GM03348 (cell line): ENCODE measurements at regions not wholly inside any gene's neighbourhood (a gene's known extent, or its start where the extent isn't known, plus 50 kb on each side); places are given as distances from the start of the nearest gene placed in this dataset.
"Not testable (repeated sequence)": the region's sequence is repeated elsewhere in the genome, so short reads cannot be mapped to it uniquely, and the experiment has no call there.

Experiments
- DNase-seq: peaks from one replicate; pipeline ENCODE4 v3.0.0; 2012; ENCODE audit warnings: low spot score

DNA sequence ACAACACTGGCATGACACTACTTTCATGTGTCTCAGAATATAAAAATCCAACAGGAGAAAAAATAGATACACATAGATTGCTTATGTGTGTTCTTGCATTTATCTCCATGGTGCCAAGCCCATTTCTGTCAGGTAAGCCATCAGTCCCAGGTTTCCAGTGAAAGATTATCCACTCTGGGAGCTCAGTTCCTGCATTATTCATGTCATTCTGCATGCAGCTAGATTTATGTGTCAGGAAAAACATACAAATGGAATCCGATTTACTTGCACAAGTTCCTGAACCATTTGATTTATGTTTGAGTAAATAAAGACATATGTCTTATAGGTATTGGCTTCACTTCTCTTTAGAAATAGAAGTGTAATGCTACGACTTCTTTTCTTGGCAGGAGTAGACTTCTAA, 569.7 kb downstream of the KCNJ2 start:
- DNase-seq: no peak

- DNase-seq: not testable (repeated sequence)
These were observed 577.2 kb downstream of the KCNJ2 start for GRCh38 chr17:70746574-70746973.

GRCh38 chr17:70750983-70751382, 581.7 kb downstream of the KCNJ2 start:
- DNase-seq: no peak

DNA sequence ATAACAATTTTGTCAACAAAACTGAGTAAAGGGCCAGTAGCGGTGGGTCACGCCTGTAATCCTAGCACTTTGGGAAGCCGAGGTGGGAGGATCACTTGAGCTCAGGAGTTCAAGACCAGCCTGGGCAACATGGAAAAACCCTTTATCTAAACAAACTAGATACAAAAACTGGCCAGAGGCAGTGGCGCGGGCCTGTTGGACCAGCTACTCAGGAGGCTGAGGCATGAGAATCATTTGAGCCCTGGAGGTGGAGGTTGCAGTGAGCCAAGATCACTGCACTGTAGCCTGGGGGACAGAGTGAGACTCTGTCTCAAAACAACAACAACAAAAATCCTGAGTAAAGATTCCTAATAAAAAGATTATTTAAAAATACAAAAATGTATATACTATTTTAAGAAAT, 583.1 kb downstream of the KCNJ2 start:
- not testable (repeated sequence) for DNase-seq

- no peak for DNase-seq
These were observed 583.7 kb downstream of the KCNJ2 start for GRCh38 chr17:70752966-70753467.

GRCh38 chr17:70763018-70763417, 593.7 kb downstream of the KCNJ2 start:
- DNase-seq: no peak

GRCh38 chr17:70767102-70767701, 597.9 kb downstream of the KCNJ2 start:
- DNase-seq: peak; percentile 47

- DNase-seq: no peak
These were observed 600.6 kb downstream of the KCNJ2 start for GRCh38 chr17:70769956-70770355.

GRCh38 chr17:70771804-70772386, 602.6 kb downstream of the KCNJ2 start:
- no peak for DNase-seq

DNA sequence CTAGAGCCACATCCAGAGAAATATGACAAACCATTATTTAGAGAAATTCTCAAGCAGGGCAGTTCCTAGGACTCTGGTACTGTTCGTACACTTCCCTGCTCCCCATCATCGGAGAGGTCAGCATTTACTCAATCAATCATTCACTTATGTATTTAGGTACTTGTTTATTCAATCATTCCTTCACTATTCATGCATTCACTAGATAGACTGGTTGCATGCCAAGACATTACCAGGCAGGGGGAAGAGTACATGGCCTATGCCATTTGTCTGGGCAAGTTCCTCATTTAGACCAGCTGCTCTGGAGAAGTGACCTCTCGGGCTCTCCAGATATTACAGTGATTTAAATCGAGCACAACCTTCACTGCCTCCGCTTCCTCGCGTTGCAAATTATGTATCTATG, 603.4 kb downstream of the KCNJ2 start:
- no peak for DNase-seq

DNA sequence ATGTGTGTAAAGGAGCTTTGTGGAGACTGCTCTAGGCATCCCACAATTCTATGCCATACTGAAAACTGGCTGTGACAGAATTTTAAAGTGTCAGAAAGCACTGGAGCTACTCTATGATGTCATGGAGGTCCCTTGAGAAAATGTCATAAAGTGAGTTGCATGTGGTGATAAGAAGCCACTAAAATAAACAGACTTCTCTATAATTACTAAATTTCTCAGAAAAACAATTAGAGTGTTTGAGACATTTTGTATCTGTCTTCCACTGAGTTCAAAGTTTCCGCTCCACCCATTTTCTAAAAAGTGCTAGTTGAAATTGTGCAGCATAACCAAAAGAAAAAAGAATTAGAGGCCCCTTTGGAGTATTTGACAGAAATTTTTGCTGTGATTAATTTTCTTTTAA, 603.9 kb downstream of the KCNJ2 start:
- DNase-seq: no peak

- no peak for DNase-seq
These were observed 605.2 kb downstream of the KCNJ2 start for GRCh38 chr17:70774339-70775117.

DNA sequence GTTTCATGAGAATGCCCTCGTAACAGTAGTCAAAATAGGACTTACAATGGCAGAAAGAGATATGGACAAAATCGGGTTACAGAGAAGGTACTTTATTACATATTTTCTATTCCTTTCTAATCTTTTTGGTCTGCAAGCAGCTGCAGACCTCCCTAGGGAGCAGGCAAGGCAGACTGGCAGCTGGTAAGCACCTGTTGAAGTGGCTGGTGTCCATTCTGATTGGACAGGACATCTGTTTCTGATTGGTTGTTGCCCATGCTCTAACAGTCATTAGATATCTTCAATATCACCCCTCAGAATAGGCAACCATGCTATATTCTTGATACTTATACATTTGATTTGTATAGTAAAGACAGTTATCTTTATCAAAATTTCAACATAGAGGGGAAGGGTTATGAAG, 606.3 kb downstream of the KCNJ2 start:
- no peak for DNase-seq

GRCh38 chr17:70776441-70776840, 607.1 kb downstream of the KCNJ2 start:
- DNase-seq: no peak

- DNase-seq: no peak
These were observed 610.7 kb downstream of the KCNJ2 start for GRCh38 chr17:70780031-70780430.

GRCh38 chr17:70786081-70786480, 616.7 kb downstream of the KCNJ2 start:
- no peak for DNase-seq

GRCh38 chr17:70787721-70788300, 618.5 kb downstream of the KCNJ2 start:
- DNase-seq: no peak

DNA sequence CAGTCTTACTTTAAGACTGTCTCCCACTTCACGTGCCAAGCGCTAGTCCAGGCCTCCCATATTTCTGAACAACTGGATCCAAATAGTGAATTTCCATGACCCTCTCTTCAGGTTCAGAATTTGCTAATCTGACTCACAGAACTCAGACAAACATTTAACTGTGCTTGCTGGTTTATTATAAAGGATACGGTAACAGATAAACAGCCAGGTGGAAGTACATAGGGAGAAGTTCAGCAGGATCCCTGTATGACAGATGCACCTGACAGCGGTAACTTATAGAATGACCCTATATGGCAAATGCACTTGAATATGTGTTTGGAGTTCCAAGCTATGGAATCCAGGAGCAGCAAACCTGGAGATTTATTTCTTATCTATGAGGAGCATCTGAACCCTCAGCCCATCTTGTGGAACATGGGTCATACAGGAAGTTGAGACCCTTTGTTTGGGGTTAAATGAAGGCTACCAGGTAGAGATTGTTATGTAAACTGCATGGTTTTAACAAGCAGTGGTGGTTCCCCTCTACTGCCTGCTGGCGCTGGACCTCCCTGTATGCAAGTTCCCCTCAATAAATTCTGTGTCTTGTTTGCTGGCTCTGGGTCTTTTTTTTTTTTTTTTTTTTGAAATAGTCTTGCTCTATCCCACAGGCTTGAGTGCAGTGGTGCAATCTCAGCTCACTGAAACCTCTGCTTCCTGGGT, 622.6 kb downstream of the KCNJ2 start:
- DNase-seq: no peak

- DNase-seq: no peak
These were observed 625.4 kb downstream of the KCNJ2 start for GRCh38 chr17:70794738-70795137.

GRCh38 chr17:70795620-70796019, 626.3 kb downstream of the KCNJ2 start:
- DNase-seq: no peak

DNA sequence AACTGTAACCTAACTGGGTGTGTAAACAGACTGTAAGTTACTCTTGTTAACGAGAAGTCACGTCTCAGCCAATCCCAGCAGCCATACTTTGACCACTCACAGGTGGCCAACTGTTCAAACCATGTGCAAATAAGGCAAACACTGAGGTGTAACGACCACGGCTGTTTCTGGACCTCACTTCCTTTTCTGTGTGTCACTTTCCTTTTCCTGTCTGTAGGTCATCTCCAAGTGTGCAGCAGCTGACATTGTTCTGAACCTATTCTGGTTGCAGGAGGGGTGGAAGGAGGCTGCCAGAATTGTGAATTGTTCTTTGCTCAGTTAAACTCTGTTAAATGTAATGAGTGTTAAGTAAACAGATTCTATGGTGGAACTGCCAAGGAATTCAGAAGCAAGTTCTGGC, 627.4 kb downstream of the KCNJ2 start:
- DNase-seq: no peak

DNA sequence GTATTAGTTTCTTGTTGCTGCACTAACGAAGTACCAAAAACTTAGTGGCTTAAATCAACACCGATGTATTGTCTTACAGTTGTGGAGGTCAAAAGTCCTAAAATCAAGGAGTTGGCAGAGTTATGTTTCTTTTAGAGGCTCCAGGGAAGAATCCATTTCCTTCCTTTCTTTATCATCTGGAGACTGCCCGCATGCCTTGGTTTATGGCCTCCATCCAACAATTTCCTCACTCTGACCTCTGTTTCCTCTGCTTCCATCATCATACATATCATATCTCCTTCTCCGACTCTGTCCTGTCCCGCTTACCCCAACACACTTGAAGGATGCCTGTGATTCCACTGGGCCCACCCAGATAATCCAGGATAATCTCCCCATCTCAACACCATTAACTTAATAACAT, 627.8 kb downstream of the KCNJ2 start:
- DNase-seq: no peak
